ENCODE measurements at regions not wholly inside any gene's neighbourhood (a gene's known extent, or its start where the extent isn't known, plus 50 kb on each side); places are given as distances from the start of the nearest gene placed in this dataset.

GRCh38 chr11:71145988-71146824 is 106.2 kb downstream of the SHANK2 start:
- H3K4me1 ChIP-seq (ENCODE audit: control insufficient read depth, insufficient read depth, low read depth, low read length), result no peaks in the 10 kb centered on the region
- H3K14ac ChIP-seq (ENCODE audit: low read length in 2 of 2), result no peak overlapping the region
- H3K9ac ChIP-seq (ENCODE audit: low read length), result no peak overlapping the region
- peaks cover 6% of the 10 kb centered on the region for H3K9me3 ChIP-seq (ENCODE audit: control insufficient read depth, low read length)
- no peak overlapping the region for H4K91ac ChIP-seq (ENCODE audit: low read length)
- no peak overlapping the region for H3K23ac ChIP-seq (ENCODE audit: low read length in 2 of 2)
- no peak overlapping the region for H3K4me3 ChIP-seq (ENCODE audit: insufficient read depth in 1 of 2, low read depth in 1 of 2, low read length in 2 of 2)
- H3K36me3 ChIP-seq (ENCODE audit: control insufficient read depth in 1 of 2, insufficient read depth in 2 of 2, low read depth in 1 of 2, low read length in 2 of 2), result peaks cover 0 to 22% of the 10 kb centered on the region in 2 experiments
- no peak for DNase-seq
- no peak overlapping the region for H3K27ac ChIP-seq (ENCODE audit: low read length, poor library complexity, severe bottlenecking)
- no peak overlapping the region for H2BK15ac ChIP-seq (ENCODE audit: low read depth, poor library complexity, severe bottlenecking)
- H3K18ac ChIP-seq (ENCODE audit: low read depth in 1 of 2, low read length in 2 of 2), result no peak overlapping the region
- H3K27me3 ChIP-seq (ENCODE audit: control insufficient read depth in 1 of 2, insufficient read depth in 1 of 2, low read length in 2 of 2), result peaks cover 0 to 6% of the 10 kb centered on the region in 2 experiments
- 82% methylated on average over 24 of the region's 24 CpGs for WGBS
- H4K8ac ChIP-seq (ENCODE audit: low read length), result no peak overlapping the region
- no peak overlapping the region for H2BK12ac ChIP-seq (ENCODE audit: low read length in 2 of 2)
- peaks cover 3% of the 10 kb centered on the region for H3K79me1 ChIP-seq (replicated peaks; ENCODE audit: low read length, poor library complexity, severe bottlenecking)
- H2BK5ac ChIP-seq (ENCODE audit: low read depth, low read length, poor library complexity, severe bottlenecking), result no peak overlapping the region
- H2BK120ac ChIP-seq (ENCODE audit: low read depth, low read length), result no peak overlapping the region
- H3K4ac ChIP-seq (ENCODE audit: low read depth in 1 of 2, low read length in 2 of 2), result no peak overlapping the region
- no peak overlapping the region for H2AFZ ChIP-seq (ENCODE audit: low read depth, low read length)
- H2AK5ac ChIP-seq (ENCODE audit: low read length, severe bottlenecking), result no peak overlapping the region
- no peak overlapping the region for H3K4me2 ChIP-seq (ENCODE audit: low read length, poor library complexity, severe bottlenecking)

- Histone ChIP-seq H2BK12ac (ENCODE audit: low read length in 2 of 2) (no peak overlapping the region), H3K4me2 (ENCODE audit: low read length, poor library complexity, severe bottlenecking) (no peak overlapping the region), H3K27ac (ENCODE audit: low read length, poor library complexity, severe bottlenecking) (no peak overlapping the region), H3K36me3 (ENCODE audit: control insufficient read depth in 1 of 2, insufficient read depth in 2 of 2, low read depth in 1 of 2, low read length in 2 of 2) (peaks cover 0 to 21% of the 10 kb centered on the region in 2 experiments), H4K8ac (ENCODE audit: low read length) (no peak overlapping the region), H3K23ac (ENCODE audit: low read length in 2 of 2) (no peak overlapping the region), H3K18ac (ENCODE audit: low read depth in 1 of 2, low read length in 2 of 2) (no peak overlapping the region), H3K9me3 (ENCODE audit: control insufficient read depth, low read length) (peaks cover 2% of the 10 kb centered on the region), H3K14ac (ENCODE audit: low read length in 2 of 2) (no peak overlapping the region), H3K27me3 (ENCODE audit: control insufficient read depth in 1 of 2, insufficient read depth in 1 of 2, low read length in 2 of 2) (peaks cover 0 to 6% of the 10 kb centered on the region in 2 experiments), H2BK120ac (ENCODE audit: low read depth, low read length) (no peak overlapping the region), H3K9ac (ENCODE audit: low read length) (no peak overlapping the region), H3K79me1 (replicated peaks; ENCODE audit: low read length, poor library complexity, severe bottlenecking) (no peaks in the 10 kb centered on the region), H2AK5ac (ENCODE audit: low read length, severe bottlenecking) (no peak overlapping the region), H4K91ac (ENCODE audit: low read length) (no peak overlapping the region), H3K4me1 (ENCODE audit: control insufficient read depth, insufficient read depth, low read depth, low read length) (no peaks in the 10 kb centered on the region), H2AFZ (ENCODE audit: low read depth, low read length) (no peak overlapping the region), H2BK5ac (ENCODE audit: low read depth, low read length, poor library complexity, severe bottlenecking) (no peak overlapping the region), H3K4me3 (ENCODE audit: insufficient read depth in 1 of 2, low read depth in 1 of 2, low read length in 2 of 2) (no peak overlapping the region), H3K4ac (ENCODE audit: low read depth in 1 of 2, low read length in 2 of 2) (no peak overlapping the region), H2BK15ac (ENCODE audit: low read depth, poor library complexity, severe bottlenecking) (no peak overlapping the region)
- no peak for DNase-seq
- whole genome bisulfite sequencing, result 82% methylated on average over 9 of the region's 9 CpGs
Measured at GRCh38 chr11:71145368-71145767, 107.0 kb downstream of the SHANK2 start.

- Histone ChIP-seq H2BK15ac (ENCODE audit: low read depth, poor library complexity, severe bottlenecking) (no peak overlapping the region), H2AK5ac (ENCODE audit: low read length, severe bottlenecking) (no peak overlapping the region), H4K8ac (ENCODE audit: low read length) (no peak overlapping the region), H3K14ac (ENCODE audit: low read length in 2 of 2) (no peak overlapping the region), H3K79me1 (replicated peaks; ENCODE audit: low read length, poor library complexity, severe bottlenecking) (no peaks in the 10 kb centered on the region), H3K18ac (ENCODE audit: low read depth in 1 of 2, low read length in 2 of 2) (no peak overlapping the region), H3K4ac (ENCODE audit: low read depth in 1 of 2, low read length in 2 of 2) (no peak overlapping the region), H3K4me3 (ENCODE audit: insufficient read depth in 1 of 2, low read depth in 1 of 2, low read length in 2 of 2) (no peak overlapping the region), H3K23ac (ENCODE audit: low read length in 2 of 2) (no peak overlapping the region), H3K9me3 (ENCODE audit: control insufficient read depth, low read length) (peaks cover 2% of the 10 kb centered on the region), H2AFZ (ENCODE audit: low read depth, low read length) (no peak overlapping the region), H3K9ac (ENCODE audit: low read length) (no peak overlapping the region), H2BK5ac (ENCODE audit: low read depth, low read length, poor library complexity, severe bottlenecking) (no peak overlapping the region), H3K27me3 (ENCODE audit: control insufficient read depth in 1 of 2, insufficient read depth in 1 of 2, low read length in 2 of 2) (peaks cover 0 to 6% of the 10 kb centered on the region in 2 experiments), H2BK120ac (ENCODE audit: low read depth, low read length) (no peak overlapping the region), H3K36me3 (ENCODE audit: control insufficient read depth in 1 of 2, insufficient read depth in 2 of 2, low read depth in 1 of 2, low read length in 2 of 2) (peaks cover 0 to 21% of the 10 kb centered on the region in 2 experiments), H4K91ac (ENCODE audit: low read length) (no peak overlapping the region), H3K4me1 (ENCODE audit: control insufficient read depth, insufficient read depth, low read depth, low read length) (no peaks in the 10 kb centered on the region), H3K27ac (ENCODE audit: low read length, poor library complexity, severe bottlenecking) (no peak overlapping the region), H2BK12ac (ENCODE audit: low read length in 2 of 2) (no peak overlapping the region), H3K4me2 (ENCODE audit: low read length, poor library complexity, severe bottlenecking) (no peak overlapping the region)
- WGBS, result 86% methylated on average over 5 of the region's 5 CpGs
- no peak for DNase-seq
Measured at GRCh38 chr11:71144736-71145135, 107.6 kb downstream of the SHANK2 start.

- H4K8ac ChIP-seq (ENCODE audit: low read length), result no peak overlapping the region
- no peaks in the 10 kb centered on the region for H3K79me1 ChIP-seq (replicated peaks; ENCODE audit: low read length, poor library complexity, severe bottlenecking)
- WGBS, result 85% methylated on average over 5 of the region's 5 CpGs
- no peak overlapping the region for H2BK120ac ChIP-seq (ENCODE audit: low read depth, low read length)
- no peak overlapping the region for H2BK5ac ChIP-seq (ENCODE audit: low read depth, low read length, poor library complexity, severe bottlenecking)
- H2AFZ ChIP-seq (ENCODE audit: low read depth, low read length), result no peak overlapping the region
- H3K4ac ChIP-seq (ENCODE audit: low read depth in 1 of 2, low read length in 2 of 2), result no peak overlapping the region
- H3K27me3 ChIP-seq (ENCODE audit: control insufficient read depth in 1 of 2, insufficient read depth in 1 of 2, low read length in 2 of 2), result no peaks in the 10 kb centered on the region
- H3K14ac ChIP-seq (ENCODE audit: low read length in 2 of 2), result no peak overlapping the region
- peaks cover 0 to 22% of the 10 kb centered on the region in 2 experiments for H3K36me3 ChIP-seq (ENCODE audit: control insufficient read depth in 1 of 2, insufficient read depth in 2 of 2, low read depth in 1 of 2, low read length in 2 of 2)
- DNase-seq, result no peak
- peaks cover 2% of the 10 kb centered on the region for H3K9me3 ChIP-seq (ENCODE audit: control insufficient read depth, low read length)
- H2BK15ac ChIP-seq (ENCODE audit: low read depth, poor library complexity, severe bottlenecking), result no peak overlapping the region
- H2BK12ac ChIP-seq (ENCODE audit: low read length in 2 of 2), result no peak overlapping the region
- no peak overlapping the region for H3K4me2 ChIP-seq (ENCODE audit: low read length, poor library complexity, severe bottlenecking)
- H4K91ac ChIP-seq (ENCODE audit: low read length), result no peak overlapping the region
- no peak overlapping the region for H2AK5ac ChIP-seq (ENCODE audit: low read length, severe bottlenecking)
- peaks cover under 1% of the 10 kb centered on the region for H3K4me1 ChIP-seq (ENCODE audit: control insufficient read depth, insufficient read depth, low read depth, low read length)
- no peak overlapping the region for H3K27ac ChIP-seq (ENCODE audit: low read length, poor library complexity, severe bottlenecking)
- H3K23ac ChIP-seq (ENCODE audit: low read length in 2 of 2), result peak overlapping the region in 1 of 2 experiments; percentile 42
- no peak overlapping the region for H3K4me3 ChIP-seq (ENCODE audit: insufficient read depth in 1 of 2, low read depth in 1 of 2, low read length in 2 of 2)
- no peak overlapping the region for H3K18ac ChIP-seq (ENCODE audit: low read depth in 1 of 2, low read length in 2 of 2)
- H3K9ac ChIP-seq (ENCODE audit: low read length), result no peak overlapping the region
Measured at GRCh38 chr11:71144010-71144409, 108.4 kb downstream of the SHANK2 start.
